Keratinocyte (primary cell): ENCODE measurements at regions not wholly inside any gene's neighbourhood (a gene's known extent, or its start where the extent isn't known, plus 50 kb on each side); places are given as distances from the start of the nearest gene placed in this dataset.

Experiments used
- EZH2 ChIP-seq: IDR thresholded peaks from one replicate; pipeline ENCODE4 v1.6.1; 2012; ENCODE audit warnings: inconsistent platforms, mild to moderate bottlenecking, low read length, moderate library complexity
- TF ChIP-seq, protein P1 (sequence below), 3 experiments: IDR thresholded peaks in 1 of 3; conservative IDR thresholded peaks in 1 of 3; optimal IDR thresholded peaks in 1 of 3; 2 replicates in 2 of 3; 3 replicates in 1 of 3; pipeline versions ENCODE3 to v1.5.1; 2011; ENCODE audit warnings: low read length in 3 of 3, mild to moderate bottlenecking in 3 of 3, moderate library complexity in 2 of 3, control low read depth in 1 of 3, inconsistent platforms in 1 of 3; ENCODE audit not compliant: insufficient read depth in 2 of 3; ENCODE audit errors: extremely low read depth in 1 of 3

DNA sequence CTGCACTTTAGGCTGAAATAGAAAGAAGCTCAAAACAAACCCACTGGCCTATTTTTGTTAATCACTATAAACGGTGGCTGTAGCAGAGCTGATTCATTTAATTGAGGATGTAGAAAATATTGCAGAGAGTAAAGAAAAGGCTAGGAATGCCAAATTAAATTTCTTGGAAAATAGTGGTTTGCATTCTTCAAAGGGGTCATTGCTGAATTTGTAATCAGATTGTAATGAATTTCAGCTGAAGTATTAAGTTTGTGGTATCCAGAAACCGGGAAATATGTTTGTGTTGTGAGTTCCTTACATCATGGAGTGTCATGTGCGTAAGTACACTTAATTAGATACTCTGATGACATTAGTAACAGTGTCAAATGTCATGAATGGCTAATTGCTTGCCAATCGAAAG is 203.0 kb downstream of the SAMD5 start:
- TF ChIP-seq, protein P1, sequence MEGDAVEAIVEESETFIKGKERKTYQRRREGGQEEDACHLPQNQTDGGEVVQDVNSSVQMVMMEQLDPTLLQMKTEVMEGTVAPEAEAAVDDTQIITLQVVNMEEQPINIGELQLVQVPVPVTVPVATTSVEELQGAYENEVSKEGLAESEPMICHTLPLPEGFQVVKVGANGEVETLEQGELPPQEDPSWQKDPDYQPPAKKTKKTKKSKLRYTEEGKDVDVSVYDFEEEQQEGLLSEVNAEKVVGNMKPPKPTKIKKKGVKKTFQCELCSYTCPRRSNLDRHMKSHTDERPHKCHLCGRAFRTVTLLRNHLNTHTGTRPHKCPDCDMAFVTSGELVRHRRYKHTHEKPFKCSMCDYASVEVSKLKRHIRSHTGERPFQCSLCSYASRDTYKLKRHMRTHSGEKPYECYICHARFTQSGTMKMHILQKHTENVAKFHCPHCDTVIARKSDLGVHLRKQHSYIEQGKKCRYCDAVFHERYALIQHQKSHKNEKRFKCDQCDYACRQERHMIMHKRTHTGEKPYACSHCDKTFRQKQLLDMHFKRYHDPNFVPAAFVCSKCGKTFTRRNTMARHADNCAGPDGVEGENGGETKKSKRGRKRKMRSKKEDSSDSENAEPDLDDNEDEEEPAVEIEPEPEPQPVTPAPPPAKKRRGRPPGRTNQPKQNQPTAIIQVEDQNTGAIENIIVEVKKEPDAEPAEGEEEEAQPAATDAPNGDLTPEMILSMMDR (optimal IDR thresholded peaks at IDR 0.05 in 1 of 3, IDR thresholded peaks at IDR 0.05 in 1 of 3, conservative IDR thresholded peaks at IDR 0.05 in 1 of 3; ENCODE audit: extremely low read depth in 1 of 3, insufficient read depth in 2 of 3, low read length in 3 of 3): no peak
- no peak for TF ChIP-seq EZH2
